Daoy (cell line): ENCODE measurements at regions not wholly inside any gene's neighbourhood (a gene's known extent, or its start where the extent isn't known, plus 50 kb on each side); places are given as distances from the start of the nearest gene placed in this dataset.

Experiments used
- DNase-seq: peaks from one replicate; pipeline ENCODE4 v3.0.0-alpha.2; 2015; ENCODE audit warnings: low read depth

GRCh38 chr12:71009430-71010142, 89.0 kb upstream of the PTPRR start:
- no peak for DNase-seq

- DNase-seq, result no peak
These were observed 88.1 kb upstream of the PTPRR start for GRCh38 chr12:71008616-71009015.

- no peak for DNase-seq
These were observed 87.4 kb upstream of the PTPRR start for GRCh38 chr12:71007781-71008404.

GRCh38 chr12:71007020-71007419, 86.5 kb upstream of the PTPRR start:
- no peak for DNase-seq

- DNase-seq, result no peak
These were observed 84.6 kb upstream of the PTPRR start for GRCh38 chr12:71005166-71005565.

- DNase-seq, result no peak
These were observed 84.0 kb upstream of the PTPRR start for GRCh38 chr12:71004578-71004977.

GRCh38 chr12:71000748-71001147, 80.2 kb upstream of the PTPRR start:
- no peak for DNase-seq

- no peak for DNase-seq
These were observed 79.7 kb upstream of the PTPRR start for GRCh38 chr12:71000255-71000654.

- no peak for DNase-seq
These were observed 73.8 kb upstream of the PTPRR start for GRCh38 chr12:70994217-70994788.

- DNase-seq, result no peak
These were observed 68.7 kb upstream of the PTPRR start for GRCh38 chr12:70989232-70989631.

GRCh38 chr12:70985850-70986249, 65.3 kb upstream of the PTPRR start:
- DNase-seq, result no peak

- DNase-seq, result no peak
These were observed 63.2 kb upstream of the PTPRR start for GRCh38 chr12:70983692-70984091.

- DNase-seq, result peak; percentile 73
These were observed 62.5 kb upstream of the PTPRR start for GRCh38 chr12:70982991-70983390.

GRCh38 chr12:70982286-70982685, 61.7 kb upstream of the PTPRR start:
- no peak for DNase-seq

- DNase-seq, result no peak
These were observed 50.7 kb upstream of the PTPRR start for GRCh38 chr12:70971001-70971794.
